HEK293T (cell line): ENCODE measurements at regions not wholly inside any gene's neighbourhood (a gene's known extent, or its start where the extent isn't known, plus 50 kb on each side); places are given as distances from the start of the nearest gene placed in this dataset.

ENCODE experiments used
- CTBP1 ChIP-seq: fragments of 450-650 bp; IDR thresholded peaks from 2 replicates; pipeline ENCODE4 v1.6.1; 2016; ENCODE audit warnings: borderline replicate concordance
- FOXK2 ChIP-seq: fragments of 450-650 bp; IDR thresholded peaks from 2 replicates; pipeline ENCODE4 v1.6.1; 2016; ENCODE audit warnings: mild to moderate bottlenecking
- FOXM1 ChIP-seq: fragments of 450-650 bp; IDR thresholded peaks from 2 replicates; pipeline ENCODE4 v1.6.1; 2017; ENCODE audit warnings: mild to moderate bottlenecking, borderline replicate concordance
- HDGF ChIP-seq: fragments of 450-650 bp; IDR thresholded peaks from 2 replicates; pipeline ENCODE4 v1.6.1; 2017; ENCODE audit warnings: antibody characterized with exemption, borderline replicate concordance
- NFRKB ChIP-seq: fragments of 450-650 bp; IDR thresholded peaks from 2 replicates; pipeline ENCODE4 v1.6.1; 2016; ENCODE audit warnings: mild to moderate bottlenecking, moderate library complexity
- PKNOX1 ChIP-seq: fragments of 450-650 bp; IDR thresholded peaks from 2 replicates; pipeline ENCODE4 v1.6.1; 2016
- SP1 ChIP-seq: fragments of 450-650 bp; IDR thresholded peaks from 2 replicates; pipeline ENCODE4 v1.6.1; 2017
- SUZ12 ChIP-seq: fragments of 450-650 bp; IDR thresholded peaks from 2 replicates; pipeline ENCODE4 v1.6.1; 2016; ENCODE audit warnings: mild to moderate bottlenecking
- TARDBP ChIP-seq: fragments of 450-650 bp; IDR thresholded peaks from 2 replicates; pipeline ENCODE4 v1.6.1; 2016

DNA sequence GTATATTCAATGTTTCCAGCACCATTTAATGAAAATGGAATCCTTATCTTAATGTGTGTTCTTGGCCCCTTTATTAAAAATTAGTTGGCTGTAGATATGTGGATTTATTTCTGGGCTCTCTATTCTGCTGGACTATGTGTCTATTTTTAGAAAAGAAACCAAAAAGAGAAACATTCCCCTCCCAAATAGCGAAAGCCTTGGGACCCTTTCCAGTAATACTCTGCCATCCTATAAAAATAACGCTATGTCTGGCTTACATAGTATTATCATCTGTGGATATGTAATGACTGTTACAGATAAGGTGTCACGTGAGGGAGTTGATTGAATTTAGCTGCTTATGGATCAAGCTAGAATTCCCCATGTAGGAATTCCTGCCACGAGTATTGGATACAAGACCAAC, 279.3 kb upstream of the KIF2B start:
- TF ChIP-seq PKNOX1 (no peak), CTBP1 (no peak), NFRKB (no peak), TARDBP (no peak), SUZ12 (no peak), SP1 (no peak), FOXM1 (no peak), FOXK2 (no peak), HDGF (no peak)
